Mucosa of stomach (tissue), 1 donor: ENCODE measurements at regions not wholly inside any gene's neighbourhood (a gene's known extent, or its start where the extent isn't known, plus 50 kb on each side); places are given as distances from the start of the nearest gene placed in this dataset.
"Not testable (repeated sequence)": the region's sequence is repeated elsewhere in the genome, so short reads cannot be mapped to it uniquely, and the experiment has no call there.

Experiments
- H3K27me3 ChIP-seq: one replicate; pipeline ENCODE4 v1.7.0; 2013; ENCODE audit warnings: mild to moderate bottlenecking, low read length; ENCODE audit not compliant: control insufficient read depth, insufficient read depth
- H3K36me3 ChIP-seq: one replicate; pipeline ENCODE4 v1.7.0; 2013; ENCODE audit warnings: low read length; ENCODE audit not compliant: control insufficient read depth, insufficient read depth
- H3K4me1 ChIP-seq: one replicate; pipeline ENCODE4 v1.7.0; 2013; ENCODE audit warnings: mild to moderate bottlenecking, low read length; ENCODE audit not compliant: control insufficient read depth, insufficient read depth
- H3K4me3 ChIP-seq: one replicate; pipeline ENCODE4 v1.7.0; 2013; ENCODE audit warnings: low read length
- H3K9ac ChIP-seq: one replicate; pipeline ENCODE4 v1.7.0; 2013; ENCODE audit warnings: mild to moderate bottlenecking, low read length, moderate library complexity
- H3K9me3 ChIP-seq: one replicate; pipeline ENCODE4 v1.7.0; 2013; ENCODE audit warnings: mild to moderate bottlenecking, low read length, moderate library complexity; ENCODE audit not compliant: control insufficient read depth
- donor health status: Pancreatic carcinoma.

- no peaks in the 10 kb centered on the region for H3K36me3 ChIP-seq
- H3K4me3 ChIP-seq, result no peak overlapping the region
- H3K9me3 ChIP-seq, result no peaks in the 10 kb centered on the region
- no peak overlapping the region for H3K9ac ChIP-seq
- no peaks in the 10 kb centered on the region for H3K27me3 ChIP-seq
- no peaks in the 10 kb centered on the region for H3K4me1 ChIP-seq
Measured at GRCh38 chr2:16361261-16361995, 304.2 kb downstream of the CYRIA start.

GRCh38 chr2:16359961-16360360 lies 305.7 kb downstream of the CYRIA start:
- H3K4me1 ChIP-seq, result no peaks in the 10 kb centered on the region
- no peak overlapping the region for H3K4me3 ChIP-seq
- H3K27me3 ChIP-seq, result no peaks in the 10 kb centered on the region
- no peak overlapping the region for H3K9ac ChIP-seq
- no peaks in the 10 kb centered on the region for H3K9me3 ChIP-seq
- no peaks in the 10 kb centered on the region for H3K36me3 ChIP-seq

DNA sequence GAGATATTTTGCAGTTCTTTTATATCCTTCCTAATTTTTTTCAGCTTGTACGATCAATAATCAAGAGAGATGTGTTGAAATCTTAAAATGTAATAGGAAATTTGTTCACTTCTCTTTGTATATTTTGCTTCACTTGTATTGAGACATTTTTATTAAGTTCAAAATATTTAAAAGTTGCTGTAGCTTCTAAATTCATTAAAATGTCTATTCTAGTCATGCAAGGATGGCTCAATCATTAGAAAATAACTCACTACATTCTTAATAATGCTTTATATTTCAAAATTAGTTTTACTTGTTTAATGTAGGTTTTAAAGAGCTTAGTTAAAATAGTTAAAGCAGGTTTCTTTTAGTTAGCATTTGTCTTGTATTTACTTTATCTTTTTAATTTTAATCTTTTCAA lies 308.4 kb downstream of the CYRIA start:
- H3K36me3 ChIP-seq, result no peaks in the 10 kb centered on the region
- no peaks in the 10 kb centered on the region for H3K27me3 ChIP-seq
- no peak overlapping the region for H3K4me3 ChIP-seq
- no peaks in the 10 kb centered on the region for H3K4me1 ChIP-seq
- H3K9ac ChIP-seq, result no peak overlapping the region
- no peaks in the 10 kb centered on the region for H3K9me3 ChIP-seq

- Histone ChIP-seq H3K4me3 (no peak overlapping the region), H3K4me1 (no peaks in the 10 kb centered on the region), H3K27me3 (no peaks in the 10 kb centered on the region), H3K9ac (no peak overlapping the region), H3K9me3 (no peaks in the 10 kb centered on the region), H3K36me3 (no peaks in the 10 kb centered on the region)
Measured at GRCh38 chr2:16351541-16351940, 314.1 kb downstream of the CYRIA start.

- Histone ChIP-seq H3K4me3 (no peak overlapping the region), H3K36me3 (no peaks in the 10 kb centered on the region), H3K9ac (no peak overlapping the region), H3K27me3 (no peaks in the 10 kb centered on the region), H3K9me3 (no peaks in the 10 kb centered on the region), H3K4me1 (no peaks in the 10 kb centered on the region)
Measured at GRCh38 chr2:16351137-16351536, 314.5 kb downstream of the CYRIA start.

DNA sequence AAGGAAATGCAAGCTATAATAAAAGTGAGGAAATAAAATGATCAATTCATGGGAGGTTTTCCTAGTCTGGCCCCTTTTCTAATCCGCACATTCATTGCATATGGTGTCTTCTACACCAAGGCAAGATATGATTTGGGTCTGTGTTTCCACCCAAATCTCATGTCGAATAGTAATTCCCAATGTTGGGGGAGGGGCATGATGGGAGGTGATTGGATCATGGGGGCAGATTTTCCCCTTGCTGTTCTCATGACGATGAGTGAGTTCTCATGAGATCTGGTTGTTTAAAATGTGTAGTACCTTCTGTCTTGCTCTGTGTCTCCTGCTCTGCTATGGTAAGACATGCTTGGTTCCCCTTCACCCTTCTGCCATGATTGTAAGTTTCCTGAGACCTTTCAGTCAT lies 315.4 kb downstream of the CYRIA start:
- H3K27me3 ChIP-seq, result no peaks in the 10 kb centered on the region
- no peaks in the 10 kb centered on the region for H3K9me3 ChIP-seq
- H3K9ac ChIP-seq, result no peak overlapping the region
- no peak overlapping the region for H3K4me3 ChIP-seq
- no peaks in the 10 kb centered on the region for H3K36me3 ChIP-seq
- no peaks in the 10 kb centered on the region for H3K4me1 ChIP-seq

DNA sequence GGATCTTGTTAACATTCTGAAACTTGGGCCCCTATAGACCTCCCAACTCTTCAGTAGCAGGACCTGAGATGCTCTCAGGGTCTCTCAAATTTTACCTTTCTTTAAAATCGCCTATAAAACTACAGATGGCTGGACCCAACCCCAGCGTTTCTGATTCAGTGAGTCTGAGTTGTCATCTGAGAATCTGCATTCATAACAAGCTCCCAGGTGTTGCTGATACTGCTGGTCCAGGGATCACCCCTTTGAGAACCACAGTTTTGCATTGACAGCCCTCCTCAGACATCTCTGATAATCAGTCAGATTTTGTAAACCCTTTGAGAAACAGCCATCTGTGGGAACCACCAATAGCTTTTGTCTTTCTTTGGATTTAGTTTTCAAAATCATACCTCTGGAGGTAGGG lies 315.8 kb downstream of the CYRIA start:
- Histone ChIP-seq H3K9me3 (no peaks in the 10 kb centered on the region), H3K4me3 (no peak overlapping the region), H3K9ac (no peak overlapping the region)

DNA sequence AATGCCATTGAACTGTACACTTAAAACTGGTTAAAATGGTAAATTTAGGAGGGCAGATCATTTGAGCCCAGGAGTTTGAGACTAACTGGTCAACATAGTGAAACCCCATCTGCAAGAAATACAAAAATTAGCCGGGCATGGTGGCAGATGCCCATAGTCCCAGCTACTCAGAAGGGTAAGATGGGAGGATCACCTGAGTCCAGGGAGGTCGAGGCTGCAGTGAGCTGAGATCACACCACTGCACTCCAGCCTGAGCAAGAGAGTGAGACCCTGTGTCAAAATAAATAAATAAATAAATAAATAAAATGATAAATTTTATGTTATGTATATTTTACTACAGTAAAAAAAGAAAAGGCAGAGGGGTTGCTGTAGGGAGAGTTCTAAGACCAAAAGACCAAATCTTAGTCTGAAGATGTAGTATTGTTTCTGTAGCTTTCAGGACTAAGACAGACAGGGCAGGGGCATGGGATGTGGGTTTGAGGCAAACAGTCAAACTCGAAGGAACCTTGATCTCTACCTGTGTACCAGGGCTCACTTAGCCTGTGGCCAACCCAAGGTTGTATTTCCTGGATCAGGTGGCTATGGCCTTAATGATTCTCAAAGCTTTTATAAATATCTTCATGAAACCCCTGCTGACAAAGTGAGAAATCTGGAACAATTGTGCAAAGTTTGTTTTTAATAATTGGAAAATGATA lies 316.7 kb downstream of the CYRIA start:
- Histone ChIP-seq H3K27me3 (no peaks in the 10 kb centered on the region), H3K9me3 (no peaks in the 10 kb centered on the region), H3K4me3 (no peak overlapping the region), H3K9ac (no peak overlapping the region), H3K36me3 (no peaks in the 10 kb centered on the region), H3K4me1 (no peaks in the 10 kb centered on the region)

More for the DNA sequence above, 315.8 kb downstream of the CYRIA start:
- no peaks in the 10 kb centered on the region for H3K4me1 ChIP-seq
- no peaks in the 10 kb centered on the region for H3K27me3 ChIP-seq
- H3K36me3 ChIP-seq, result no peaks in the 10 kb centered on the region

- Histone ChIP-seq H3K9ac (no peak overlapping the region), H3K4me3 (no peak overlapping the region), H3K9me3 (no peaks in the 10 kb centered on the region), H3K4me1 (no peaks in the 10 kb centered on the region), H3K27me3 (no peaks in the 10 kb centered on the region), H3K36me3 (no peaks in the 10 kb centered on the region)
Measured at GRCh38 chr2:16346671-16347070, 319.0 kb downstream of the CYRIA start.

GRCh38 chr2:16345231-16345630 lies 320.4 kb downstream of the CYRIA start:
- H3K27me3 ChIP-seq, H3K4me1 ChIP-seq, H3K4me3 ChIP-seq, H3K9ac ChIP-seq, H3K9me3 ChIP-seq, H3K36me3 ChIP-seq: not testable (repeated sequence)

DNA sequence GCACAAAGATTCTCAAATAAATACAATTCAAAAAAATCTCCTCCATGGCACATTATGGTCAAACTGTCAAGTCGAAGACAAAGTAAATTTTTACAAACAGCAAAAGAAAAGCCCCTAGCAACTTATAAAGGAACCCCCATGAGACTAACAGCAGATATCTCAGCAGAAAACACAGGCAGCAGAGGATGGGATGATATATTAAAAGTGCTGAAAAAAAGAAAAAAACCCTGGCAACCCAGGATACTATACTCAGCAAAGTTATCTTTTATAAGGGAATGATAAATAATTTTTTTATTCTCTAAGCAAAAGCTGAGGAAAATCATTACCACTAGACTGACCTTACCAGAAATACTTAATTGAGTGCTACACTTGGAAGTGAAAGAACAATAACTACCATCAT lies 326.4 kb downstream of the CYRIA start:
- Histone ChIP-seq H3K27me3 (no peaks in the 10 kb centered on the region), H3K9me3 (no peaks in the 10 kb centered on the region), H3K9ac (no peak overlapping the region), H3K4me3 (no peak overlapping the region), H3K4me1 (no peaks in the 10 kb centered on the region), H3K36me3 (no peaks in the 10 kb centered on the region)

DNA sequence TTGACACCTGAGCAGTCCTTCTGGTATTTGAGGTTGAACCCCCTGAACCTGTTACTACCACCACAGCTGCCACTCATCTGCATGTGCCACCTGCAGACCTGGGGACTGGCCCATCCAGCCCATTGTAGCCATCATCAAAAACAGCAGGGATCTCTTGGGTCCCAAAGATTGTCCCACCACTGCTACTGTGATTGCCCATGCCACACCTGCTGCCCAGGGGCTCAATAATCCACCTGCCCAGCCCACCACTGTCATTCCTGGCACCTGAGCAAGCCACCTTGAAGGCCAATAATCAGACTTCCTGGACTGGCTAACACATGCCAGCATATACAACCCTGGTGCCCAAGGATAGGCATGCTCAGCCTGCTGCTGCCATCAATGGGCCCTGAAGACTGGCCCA lies 327.6 kb downstream of the CYRIA start:
- Histone ChIP-seq H3K4me1 (no peaks in the 10 kb centered on the region), H3K9ac (no peak overlapping the region), H3K27me3 (no peaks in the 10 kb centered on the region), H3K9me3 (no peaks in the 10 kb centered on the region), H3K4me3 (no peak overlapping the region), H3K36me3 (no peaks in the 10 kb centered on the region)
